GM18909 (cell line): ENCODE measurements at regions not wholly inside any gene's neighbourhood (a gene's known extent, or its start where the extent isn't known, plus 50 kb on each side); places are given as distances from the start of the nearest gene placed in this dataset.
"Not testable (repeated sequence)": the region's sequence is repeated elsewhere in the genome, so short reads cannot be mapped to it uniquely, and the experiment has no call there.

Experiments
- ATAC-seq: cut with Tn5 transposase; IDR thresholded peaks from one replicate; pipeline ENCODE4 v1.9.1; 2021; ENCODE audit warnings: mild to moderate bottlenecking; ENCODE audit not compliant: unreplicated experiment, poor library complexity

DNA sequence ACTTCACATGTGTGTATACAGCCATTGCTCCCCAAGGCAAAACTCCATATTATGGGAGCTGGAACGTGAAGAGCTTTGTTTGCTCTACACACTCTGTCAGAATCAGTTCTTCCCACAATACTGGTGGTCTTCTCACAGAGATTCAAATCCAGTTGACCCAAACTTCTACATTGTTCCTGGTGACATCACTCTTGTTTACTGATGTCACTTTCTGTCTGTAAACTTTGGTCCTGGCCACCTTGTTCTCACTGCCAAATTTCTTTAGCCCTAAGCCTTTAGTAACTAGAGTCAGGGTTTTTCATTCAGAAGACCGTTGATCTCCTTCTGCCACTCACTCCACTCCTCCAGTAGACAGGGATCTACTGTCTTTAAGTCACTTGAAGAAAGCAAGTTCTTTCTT lies 386.0 kb upstream of the ZEB2 start:
- no peak for ATAC-seq

DNA sequence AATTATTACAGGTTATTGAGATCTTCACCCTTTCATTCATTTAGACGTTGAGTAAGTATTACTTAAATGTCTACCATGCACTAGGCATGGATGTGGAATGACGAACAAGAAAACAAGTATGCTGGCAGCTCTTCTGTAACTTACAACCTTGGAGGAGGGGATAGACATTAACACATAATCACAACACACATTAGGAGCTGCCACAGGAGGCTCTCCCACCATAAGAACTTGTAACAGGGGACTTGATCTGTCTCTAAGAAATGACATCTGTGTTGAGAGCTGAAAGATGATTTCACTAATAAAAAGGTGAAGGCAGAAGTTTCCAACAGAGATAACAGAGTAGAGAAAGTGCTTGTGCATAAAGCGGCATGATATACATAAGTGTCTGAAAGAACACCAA lies 384.7 kb upstream of the ZEB2 start:
- no peak for ATAC-seq

DNA sequence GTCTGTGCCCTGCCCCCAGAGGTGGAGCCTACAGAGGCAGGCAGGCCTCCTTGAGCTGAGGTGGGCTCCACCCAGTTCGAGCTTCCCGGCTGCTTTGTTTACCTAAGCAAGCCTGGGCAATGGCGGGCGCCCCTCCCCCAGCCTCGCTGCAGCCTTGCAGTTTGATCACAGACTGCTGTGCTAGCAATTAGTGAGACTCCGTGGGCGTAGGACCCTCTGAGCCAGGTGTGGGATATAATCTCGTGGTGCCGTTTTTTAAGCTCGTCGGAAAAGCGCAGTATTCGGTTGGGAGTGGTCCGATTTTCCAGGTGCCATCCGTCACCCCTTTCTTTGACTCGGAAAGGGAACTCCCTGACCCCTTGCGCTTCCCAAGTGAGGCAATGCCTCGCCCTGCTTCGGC lies 383.1 kb upstream of the ZEB2 start:
- not testable (repeated sequence) for ATAC-seq

DNA sequence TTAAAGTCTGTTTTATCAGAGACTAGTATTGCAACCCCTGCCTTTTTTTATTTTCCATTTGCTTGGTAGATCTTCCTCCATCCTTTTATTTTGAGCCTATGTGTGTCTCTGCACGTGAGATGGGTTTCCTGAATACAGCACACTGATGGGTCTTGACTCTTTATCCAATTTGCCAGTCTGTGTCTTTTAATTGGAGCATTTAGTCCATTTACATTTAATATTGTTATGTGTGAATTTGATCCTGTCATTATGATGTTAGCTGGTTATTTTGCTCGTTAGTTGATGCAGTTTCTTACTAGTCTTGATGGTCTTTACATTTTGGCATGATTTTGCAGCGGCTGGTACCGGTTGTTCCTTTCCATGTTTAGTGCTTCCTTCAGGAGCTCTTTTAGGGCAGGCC lies 381.5 kb upstream of the ZEB2 start:
- ATAC-seq: not testable (repeated sequence)

DNA sequence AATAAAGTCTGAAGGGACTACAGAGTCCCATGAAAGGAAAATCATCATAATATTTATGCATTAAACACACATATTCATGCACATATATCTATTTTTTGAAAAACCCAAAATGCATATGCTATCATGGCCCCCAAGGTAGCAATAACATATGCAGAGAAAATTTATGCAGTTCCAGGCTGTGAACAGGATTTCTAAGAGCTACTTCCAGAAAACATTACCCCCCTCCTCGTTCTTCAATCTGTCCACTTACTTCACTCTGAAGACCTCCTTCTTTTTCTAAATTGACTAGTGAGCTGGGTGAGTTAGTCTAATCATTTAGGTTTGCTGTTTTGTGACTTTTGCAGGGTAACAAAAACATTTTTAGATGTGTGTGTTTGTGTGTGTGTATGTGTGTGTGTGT lies 376.4 kb upstream of the ZEB2 start:
- no peak for ATAC-seq

DNA sequence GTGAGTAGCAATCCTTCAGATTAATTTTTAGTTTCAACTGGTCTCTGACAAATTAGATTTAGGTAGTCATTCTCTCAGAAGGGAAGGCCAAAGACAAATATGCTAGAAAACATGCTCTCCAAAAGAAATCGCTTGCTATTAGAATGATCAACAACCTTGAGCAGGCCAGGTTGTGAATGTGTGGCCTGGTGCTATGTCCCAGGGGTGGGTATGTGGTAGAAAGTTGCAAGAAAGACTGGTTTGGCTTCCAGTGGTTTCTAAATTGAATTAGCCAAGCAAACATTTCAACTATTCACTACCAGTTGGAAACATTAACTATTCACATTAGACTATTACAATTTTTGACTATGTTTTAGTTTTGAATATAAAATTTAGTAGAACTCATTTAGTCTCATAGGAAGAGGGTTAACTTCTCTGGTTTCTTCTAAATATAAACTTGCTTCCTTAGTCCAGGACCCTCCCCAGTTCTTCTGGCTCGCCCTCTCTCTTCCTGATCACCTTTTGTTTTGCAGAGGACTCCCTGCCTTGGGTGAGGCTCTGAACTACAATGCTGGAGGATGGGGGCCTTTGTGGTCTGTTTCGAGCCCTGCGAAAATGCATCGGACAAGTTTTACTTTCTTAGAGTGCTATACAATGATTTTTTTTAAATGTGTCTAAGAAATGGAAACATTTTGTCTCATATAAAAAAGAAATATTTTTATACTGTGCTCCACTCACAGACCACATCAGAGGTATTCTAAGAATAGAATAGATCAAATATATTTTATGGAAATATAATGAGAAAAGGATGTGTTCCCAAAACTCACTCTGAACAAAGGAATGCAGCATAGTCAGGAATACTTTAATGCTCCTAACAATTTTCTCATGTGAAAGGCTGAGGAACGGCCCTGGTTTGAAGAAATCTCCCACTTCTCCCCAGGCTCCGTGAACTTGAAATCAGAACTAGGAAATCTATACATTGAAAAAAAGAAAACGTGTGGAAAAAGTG lies 375.0 kb upstream of the ZEB2 start:
- ATAC-seq: no peak

DNA sequence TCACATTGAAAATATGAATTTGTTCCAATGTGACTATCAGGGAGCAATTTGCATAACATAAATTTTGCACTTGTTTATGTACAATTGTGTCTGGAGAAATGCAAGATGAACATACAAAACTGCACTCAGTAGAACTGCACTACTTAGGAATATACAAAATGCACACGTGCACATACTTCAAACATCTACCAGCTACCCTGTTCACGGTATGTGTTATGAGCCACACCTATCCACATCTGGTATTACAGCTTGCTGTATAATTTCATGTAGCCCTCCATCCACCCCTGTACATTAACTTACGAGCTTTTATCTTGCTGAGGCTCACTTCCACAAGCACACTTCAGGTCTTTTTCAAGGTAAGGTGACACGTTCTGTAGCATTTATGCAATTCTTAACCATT lies 373.5 kb upstream of the ZEB2 start:
- ATAC-seq: no peak

DNA sequence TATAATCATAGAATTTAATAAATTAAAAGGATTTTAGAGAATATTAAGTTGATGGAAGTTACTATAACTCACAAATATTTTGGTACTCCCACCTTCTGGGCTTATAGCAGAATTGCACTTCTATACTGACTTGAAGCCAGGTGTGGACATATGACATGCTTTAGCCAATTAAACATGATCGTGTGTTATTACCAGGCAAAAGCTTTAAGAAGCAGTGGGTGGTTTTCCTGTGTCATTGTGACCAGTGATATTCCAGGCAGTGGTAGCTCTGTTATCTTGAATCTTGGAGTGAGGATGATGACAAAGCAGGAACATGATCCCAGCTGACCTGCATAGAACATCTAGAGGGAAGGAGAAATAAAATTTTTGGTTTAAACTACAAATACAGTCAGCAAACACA lies 370.9 kb upstream of the ZEB2 start:
- peak; percentile 80 for ATAC-seq

DNA sequence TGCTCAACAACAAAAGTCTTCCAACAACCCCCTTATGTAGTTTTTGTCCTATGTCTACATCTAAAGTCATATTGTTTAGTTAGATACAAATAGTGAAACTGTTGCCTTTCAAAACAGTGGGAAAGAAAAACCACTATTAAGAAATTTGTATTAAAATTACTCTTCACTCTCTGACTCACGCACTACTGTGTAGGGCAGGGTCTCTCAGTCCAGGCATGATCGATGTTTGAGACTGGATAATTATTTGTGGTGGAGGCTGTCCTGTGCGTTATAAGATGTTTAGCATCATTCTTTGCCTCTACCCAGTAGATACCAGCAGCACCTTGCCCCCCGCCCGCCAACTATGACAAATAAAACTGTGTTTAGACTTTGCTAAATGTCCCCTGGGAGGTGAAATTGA lies 369.4 kb upstream of the ZEB2 start:
- no peak for ATAC-seq

DNA sequence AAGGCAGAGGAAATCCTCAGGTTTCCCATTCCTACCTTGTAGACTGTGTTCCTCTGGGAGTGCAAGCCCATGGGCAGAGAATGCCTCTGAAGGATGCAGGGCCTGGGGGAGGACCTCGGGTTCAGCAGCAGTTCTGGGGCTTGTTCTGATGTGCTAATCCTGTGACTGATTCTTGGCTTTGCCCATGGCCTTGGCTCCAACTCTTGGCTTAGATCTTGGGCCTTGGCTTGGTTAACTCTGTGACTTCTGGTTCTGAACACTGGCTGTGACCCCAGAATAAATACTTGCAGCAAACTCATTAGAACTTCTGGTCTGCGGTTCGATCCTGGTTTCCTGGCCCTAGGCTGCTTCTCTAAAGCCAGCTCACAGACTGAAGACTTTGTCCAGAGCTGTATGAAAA lies 366.9 kb upstream of the ZEB2 start:
- ATAC-seq: no peak

DNA sequence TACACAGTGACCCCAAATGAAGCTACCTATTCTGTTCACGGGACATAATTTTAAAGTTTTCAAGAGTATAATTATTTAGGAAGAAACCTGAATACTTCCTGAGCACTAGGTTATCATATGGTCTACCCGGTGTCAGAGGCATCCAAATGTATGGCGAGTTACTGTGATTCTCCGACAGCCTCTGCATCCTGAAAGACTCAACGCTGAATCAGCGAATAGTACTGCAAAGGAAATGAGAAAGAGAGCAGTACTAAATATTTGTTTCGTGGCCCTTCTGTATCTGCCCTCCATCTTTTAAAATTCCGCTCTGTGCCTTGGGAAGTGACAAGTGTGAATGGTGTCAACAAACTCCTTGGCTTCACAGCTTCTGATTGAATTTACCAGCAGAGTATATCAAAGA lies 358.0 kb upstream of the ZEB2 start:
- no peak for ATAC-seq

DNA sequence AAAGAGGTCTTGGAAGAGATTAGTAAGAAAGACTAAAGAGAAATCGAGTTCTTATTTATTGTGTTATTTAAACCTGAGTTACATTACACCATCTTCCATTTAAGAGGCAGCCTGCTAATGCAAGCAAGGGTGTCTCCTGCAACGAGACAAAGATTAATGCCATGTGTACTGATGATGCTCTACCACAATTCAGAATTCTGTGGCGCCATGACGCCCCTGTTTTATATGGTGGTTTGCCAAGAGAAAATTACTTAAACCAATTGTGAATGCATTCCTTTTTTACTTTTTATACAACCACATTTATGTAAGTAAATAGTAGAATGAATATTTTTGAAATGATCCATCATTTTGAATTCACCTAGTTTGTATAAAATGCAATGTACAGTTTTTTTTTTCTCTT lies 356.1 kb upstream of the ZEB2 start:
- ATAC-seq: no peak

DNA sequence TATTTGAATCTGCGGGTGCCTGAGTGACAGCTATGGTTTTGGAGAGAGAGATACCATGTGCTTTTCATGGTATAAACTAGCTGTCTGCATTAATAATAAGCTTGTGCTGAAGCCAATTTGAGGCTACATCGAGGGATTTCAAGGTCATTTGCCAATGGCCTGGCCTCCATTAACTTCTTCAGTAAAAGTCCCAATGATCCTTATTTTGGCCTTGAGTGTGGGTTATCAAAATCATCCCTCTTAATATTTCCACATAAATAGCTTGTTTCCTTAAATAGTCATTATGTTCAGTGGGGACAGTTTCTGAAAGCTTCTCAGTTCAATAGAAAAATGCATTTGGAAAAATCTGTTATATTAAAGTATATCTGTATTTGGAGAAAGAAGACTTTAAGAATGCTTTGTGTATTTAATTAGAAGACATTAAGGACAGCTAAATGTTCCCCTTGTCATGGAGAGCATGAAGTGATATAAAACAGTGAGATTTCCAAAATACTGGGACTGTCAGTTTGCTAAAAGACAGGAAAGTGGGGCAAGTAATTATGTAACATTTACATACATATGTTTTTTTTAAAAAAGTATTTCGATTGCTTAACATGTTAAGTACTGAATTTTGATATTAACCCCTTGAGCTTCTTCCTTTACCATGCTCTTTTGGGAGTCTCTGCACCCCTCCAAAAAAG lies 355.5 kb upstream of the ZEB2 start:
- ATAC-seq: no peak

DNA sequence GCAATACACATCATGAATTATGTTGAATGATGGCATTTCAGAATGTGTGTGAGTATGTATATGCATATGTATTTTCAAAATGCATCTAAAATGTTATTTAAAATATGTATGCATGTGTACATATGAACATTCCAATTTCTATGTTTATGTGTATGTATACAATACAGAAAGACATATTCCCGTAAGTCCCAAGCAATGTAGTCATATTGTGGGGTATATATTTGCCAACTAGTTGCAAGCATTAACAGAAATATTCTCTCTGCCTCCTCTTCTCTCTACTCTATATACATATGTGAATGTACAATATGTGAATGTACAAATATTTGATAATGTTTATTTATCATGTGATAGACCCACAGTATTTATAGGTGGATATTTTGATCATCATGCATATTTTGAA lies 345.8 kb upstream of the ZEB2 start:
- ATAC-seq: no peak

DNA sequence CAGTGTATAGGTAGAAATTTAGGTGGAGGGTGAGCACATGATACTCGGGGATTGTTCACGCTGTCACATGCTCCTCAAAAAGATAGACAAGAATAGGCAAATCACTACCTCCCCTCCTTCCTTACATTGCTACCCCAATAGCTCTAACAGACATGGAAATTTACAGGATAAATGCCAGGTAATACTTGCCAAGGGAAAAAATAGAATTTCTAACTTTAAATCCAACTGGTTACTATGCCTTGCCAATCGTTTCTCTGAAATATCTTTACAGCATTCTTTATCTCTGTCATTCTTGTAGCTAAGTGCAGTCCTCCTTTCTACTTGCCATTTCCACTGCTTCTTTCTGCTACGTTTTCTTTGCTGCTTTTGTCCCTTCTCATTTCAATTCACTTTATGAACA lies 339.8 kb upstream of the ZEB2 start:
- ATAC-seq: no peak

DNA sequence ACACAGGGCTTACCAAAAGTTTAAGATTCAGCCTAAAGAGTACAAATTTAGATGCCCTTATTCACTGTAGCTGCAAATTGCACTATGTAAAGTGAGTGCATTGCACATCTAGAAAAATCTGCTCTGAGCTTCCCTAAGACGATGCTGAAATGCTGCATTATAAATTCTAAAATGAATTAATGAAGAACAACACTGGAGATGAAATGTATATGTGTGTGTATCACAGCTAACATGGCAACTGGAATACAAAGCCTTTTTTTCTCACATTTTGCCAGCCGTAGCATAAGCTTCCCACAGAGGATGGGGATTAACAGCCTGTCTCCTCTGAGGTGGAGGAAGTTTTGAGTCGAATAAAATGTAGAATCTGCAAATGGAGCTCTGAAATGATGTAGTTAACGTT lies 338.3 kb upstream of the ZEB2 start:
- no peak for ATAC-seq

DNA sequence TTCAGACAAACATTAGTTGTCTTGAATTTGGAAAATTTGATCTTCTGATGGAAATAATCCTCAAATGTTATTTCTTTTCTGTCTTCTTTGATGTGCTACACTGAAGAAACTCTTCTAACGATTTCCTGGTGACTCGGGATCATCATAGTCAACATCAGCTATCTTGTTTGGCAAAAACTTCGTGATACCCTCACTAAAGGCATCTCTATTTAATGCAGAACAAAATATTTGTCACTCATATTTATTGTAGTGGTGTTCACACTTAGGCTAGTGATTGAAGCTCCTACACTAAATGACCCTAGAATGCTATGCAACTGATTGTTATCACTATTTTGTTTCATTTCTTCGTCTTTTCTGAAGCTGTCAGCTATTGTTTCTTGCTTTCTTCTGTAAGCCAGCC lies 334.7 kb upstream of the ZEB2 start:
- no peak for ATAC-seq

DNA sequence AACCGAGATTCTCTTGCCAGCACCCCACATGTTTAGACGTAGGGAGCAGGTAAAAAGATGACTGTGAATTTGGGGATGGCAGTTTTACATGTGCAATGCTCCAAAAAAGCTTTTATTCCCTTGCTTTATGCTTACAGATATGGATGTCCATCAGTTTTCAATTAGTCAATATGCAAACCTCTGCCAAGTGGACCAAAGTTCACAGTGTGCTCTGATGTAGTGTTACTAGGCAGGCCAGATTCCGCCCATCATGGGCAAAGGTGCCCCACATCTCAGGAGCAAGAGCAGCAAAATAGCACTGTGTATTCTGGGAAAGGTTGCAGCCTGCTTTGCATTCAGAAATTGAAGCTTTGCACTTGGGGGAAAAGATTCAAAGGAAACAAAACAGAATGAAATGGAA lies 329.7 kb upstream of the ZEB2 start:
- no peak for ATAC-seq

DNA sequence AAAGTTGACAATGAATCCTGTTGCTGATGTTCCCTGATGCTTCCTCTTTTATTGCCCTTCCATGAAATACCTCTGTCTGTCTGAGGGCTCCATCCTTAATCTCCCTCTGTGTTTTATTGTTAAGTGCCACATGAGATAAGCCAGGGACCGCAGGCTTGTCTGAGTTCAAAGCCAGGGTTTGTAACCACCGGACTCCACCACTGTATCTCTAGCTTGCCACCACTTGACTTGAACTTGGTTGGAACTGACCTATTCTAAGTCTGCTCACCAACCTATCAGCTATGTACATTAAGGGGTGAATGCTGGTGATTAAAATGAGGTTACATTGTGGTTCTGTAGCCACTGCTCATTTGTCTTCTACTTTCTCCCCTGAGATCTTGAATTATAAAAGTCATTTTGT lies 328.5 kb upstream of the ZEB2 start:
- no peak for ATAC-seq

DNA sequence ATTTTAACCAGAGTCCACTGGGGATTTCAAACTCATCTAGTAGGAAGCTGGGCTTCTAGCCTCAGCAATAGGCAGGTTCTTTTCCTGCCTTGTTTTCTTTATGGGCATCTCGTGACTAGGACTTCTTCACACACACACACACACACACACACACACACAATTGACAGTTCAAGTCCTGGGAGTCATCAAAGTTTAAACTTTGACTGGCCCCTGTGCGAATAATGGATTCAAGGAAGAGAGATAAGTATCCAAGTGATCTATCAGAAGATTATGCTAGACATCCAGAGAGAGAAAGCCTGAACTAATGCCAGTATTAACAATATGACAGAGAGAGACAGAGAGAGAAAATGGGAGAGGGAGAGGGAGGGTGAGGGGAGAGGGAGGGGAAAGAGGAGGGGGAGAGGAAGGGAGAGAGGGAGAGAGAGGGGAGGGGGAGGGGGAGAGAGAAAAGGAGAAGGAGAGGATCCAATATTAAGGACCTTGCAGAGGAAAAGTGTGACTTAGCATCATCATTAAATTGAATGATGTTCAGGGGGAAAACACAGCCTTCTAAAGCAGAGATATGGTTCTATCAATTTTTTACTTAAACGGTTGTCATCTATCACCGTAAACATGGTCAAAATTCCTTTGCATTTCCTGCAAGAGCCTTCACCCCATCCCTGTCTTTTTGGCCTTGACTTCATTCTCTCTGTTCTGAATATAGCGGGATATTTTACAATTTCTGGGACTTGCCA lies 327.6 kb upstream of the ZEB2 start:
- no peak for ATAC-seq
